T-helper 1 cell treated with Interleukin-12 subunit alpha and Interleukin-12 subunit beta and Interleukin-4 antibody, amounts not matched to agents 30 ng/mL and 1 ng/mL, for 36 hours (primary cell): ENCODE measurements at regions not wholly inside any gene's neighbourhood (a gene's known extent, or its start where the extent isn't known, plus 50 kb on each side); places are given as distances from the start of the nearest gene placed in this dataset.
"Not testable (repeated sequence)": the region's sequence is repeated elsewhere in the genome, so short reads cannot be mapped to it uniquely, and the experiment has no call there.

Experiments
- intact Hi-C: fragments of 100-400 bp; cut with micrococcal nuclease; formaldehyde crosslinking; loops from one replicate; pipeline ENCODE4 v1.15.1; 2024

- intact Hi-C loops: no loop called here
These were observed 260.8 kb downstream of the QDPR start for GRCh38 chr4:17251101-17251500.

- intact Hi-C loops: no loop called here
These were observed 261.3 kb downstream of the QDPR start for GRCh38 chr4:17250591-17250990.

- intact Hi-C loops: no loop called here
These were observed 265.2 kb downstream of the QDPR start for GRCh38 chr4:17246656-17247055.

- intact Hi-C loops: no loop called here
These were observed 270.1 kb downstream of the QDPR start for GRCh38 chr4:17241835-17242234.

- intact Hi-C loops: no loop called here
These were observed 273.3 kb downstream of the QDPR start for GRCh38 chr4:17238633-17239032.

- intact Hi-C loops: no loop called here
These were observed 275.2 kb downstream of the QDPR start for GRCh38 chr4:17236686-17237085.

- intact Hi-C loops: no loop called here
These were observed 277.2 kb downstream of the QDPR start for GRCh38 chr4:17234678-17235077.

GRCh38 chr4:17232566-17233253 lies 279.2 kb downstream of the QDPR start:
- intact Hi-C loops: no loop called here

GRCh38 chr4:17231880-17232475 lies 279.9 kb downstream of the QDPR start:
- intact Hi-C loops: not testable (repeated sequence)

- intact Hi-C loops: no loop called here
These were observed 281.2 kb downstream of the QDPR start for GRCh38 chr4:17230727-17231126.

GRCh38 chr4:17220816-17221215 lies 291.1 kb downstream of the QDPR start:
- intact Hi-C loops: no loop called here

GRCh38 chr4:17218786-17219185 lies 293.1 kb downstream of the QDPR start:
- intact Hi-C loops: no loop called here

- intact Hi-C loops: no loop called here
These were observed 304.8 kb downstream of the QDPR start for GRCh38 chr4:17206829-17207801.

GRCh38 chr4:17204908-17205307 lies 306.5 kb upstream of the LDB2 start:
- intact Hi-C loops: no loop called here

- intact Hi-C loops: no loop called here
These were observed 305.4 kb upstream of the LDB2 start for GRCh38 chr4:17203797-17204196.

- intact Hi-C loops: no loop called here
These were observed 298.6 kb upstream of the LDB2 start for GRCh38 chr4:17197070-17197469.

- intact Hi-C loops: no loop called here
These were observed 297.2 kb upstream of the LDB2 start for GRCh38 chr4:17195461-17196275.

GRCh38 chr4:17194586-17194985 lies 296.1 kb upstream of the LDB2 start:
- intact Hi-C loops: no loop called here

- intact Hi-C loops: no loop called here
These were observed 291.3 kb upstream of the LDB2 start for GRCh38 chr4:17189759-17190158.

GRCh38 chr4:17189401-17189720 lies 290.9 kb upstream of the LDB2 start:
- intact Hi-C loops: no loop called here
